HG02884 (cell line): ENCODE measurements at regions not wholly inside any gene's neighbourhood (a gene's known extent, or its start where the extent isn't known, plus 50 kb on each side); places are given as distances from the start of the nearest gene placed in this dataset.

Source experiments
- ATAC-seq: cut with Tn5 transposase; IDR thresholded peaks from one replicate; pipeline ENCODE4 v1.9.1; 2021; ENCODE audit warnings: mild to moderate bottlenecking, moderate library complexity; ENCODE audit not compliant: unreplicated experiment

DNA sequence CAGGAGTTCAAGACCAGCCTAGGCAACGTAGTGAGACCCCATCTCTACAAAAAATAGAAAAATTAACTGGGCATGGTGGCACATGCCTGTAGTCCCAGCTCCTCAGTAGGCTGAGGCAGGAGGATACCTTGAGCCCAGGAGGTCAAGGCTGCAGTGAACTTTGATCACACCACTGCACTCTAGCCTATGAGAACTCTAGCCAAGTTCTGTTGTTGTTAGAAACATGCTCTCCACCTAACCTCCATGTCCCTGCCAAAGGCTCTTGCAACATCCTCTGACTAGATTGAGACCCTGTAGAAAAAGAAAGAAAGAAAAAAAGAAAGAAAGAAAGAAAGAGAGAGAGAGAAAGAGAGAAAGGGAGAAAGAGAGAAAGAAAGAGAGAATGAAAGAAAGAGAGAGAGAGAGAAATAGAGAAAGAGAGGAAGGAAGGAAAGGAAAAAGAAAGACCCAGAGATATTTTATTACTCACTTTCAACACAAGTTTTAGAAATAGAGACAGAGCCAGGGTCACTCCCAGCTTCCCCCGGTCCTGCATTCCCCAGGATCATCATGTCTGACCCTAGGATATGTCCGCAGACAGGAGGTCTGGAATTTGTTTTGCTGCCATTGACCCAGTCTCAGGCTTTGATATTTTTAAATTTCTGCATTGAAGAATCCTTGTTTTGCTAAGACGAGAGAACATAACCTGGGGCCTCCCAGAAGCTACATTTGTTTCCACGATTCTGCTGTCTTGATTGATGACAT is 376.5 kb upstream of the CDH5 start:
- no peak for ATAC-seq

DNA sequence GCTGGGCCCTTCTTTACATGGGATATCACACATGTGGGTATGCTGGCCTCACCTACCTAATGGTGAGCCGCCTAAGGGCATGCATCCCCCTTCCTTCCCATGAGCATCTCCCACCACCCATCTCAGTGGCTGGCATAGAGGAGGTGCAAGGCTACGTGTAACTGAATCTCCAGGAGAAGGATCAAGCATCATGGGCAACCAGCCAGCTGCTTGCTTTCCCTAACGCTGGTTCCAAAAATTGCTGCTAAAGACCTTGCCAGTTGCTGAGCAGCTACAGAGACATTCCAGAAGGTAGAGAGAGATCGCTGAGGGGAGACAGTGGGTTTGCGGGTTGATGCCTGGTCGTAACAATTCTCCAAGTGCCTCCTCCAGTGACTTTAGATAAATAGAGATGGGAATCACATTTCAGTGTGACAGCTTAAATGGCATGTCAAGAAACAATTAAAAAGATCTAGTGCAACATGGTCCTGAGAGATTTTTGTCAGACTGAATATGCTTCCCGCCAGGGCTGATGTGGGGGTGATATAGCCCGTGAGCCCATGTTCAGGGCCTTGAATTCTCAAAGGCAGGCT is 378.4 kb upstream of the CDH5 start:
- ATAC-seq: no peak

DNA sequence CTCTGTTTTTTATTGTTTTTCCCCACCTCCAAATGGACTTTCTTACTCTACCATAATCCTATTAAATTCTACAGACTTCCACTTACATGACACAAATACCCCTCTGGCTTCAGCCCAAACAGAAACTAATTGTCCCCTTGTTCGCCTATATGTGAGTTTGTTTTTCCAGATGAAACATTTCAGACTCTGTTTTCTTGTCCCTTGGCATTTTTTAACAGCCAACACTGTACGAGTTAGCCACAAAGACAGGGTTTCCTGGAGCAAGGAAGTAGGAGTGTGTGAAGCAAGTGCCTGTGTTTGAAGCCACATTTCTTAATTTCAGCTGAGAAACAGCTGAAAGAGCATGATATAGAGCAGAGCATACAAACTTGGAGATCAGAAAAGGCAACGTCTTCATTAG is 382.2 kb upstream of the CDH5 start:
- no peak for ATAC-seq

DNA sequence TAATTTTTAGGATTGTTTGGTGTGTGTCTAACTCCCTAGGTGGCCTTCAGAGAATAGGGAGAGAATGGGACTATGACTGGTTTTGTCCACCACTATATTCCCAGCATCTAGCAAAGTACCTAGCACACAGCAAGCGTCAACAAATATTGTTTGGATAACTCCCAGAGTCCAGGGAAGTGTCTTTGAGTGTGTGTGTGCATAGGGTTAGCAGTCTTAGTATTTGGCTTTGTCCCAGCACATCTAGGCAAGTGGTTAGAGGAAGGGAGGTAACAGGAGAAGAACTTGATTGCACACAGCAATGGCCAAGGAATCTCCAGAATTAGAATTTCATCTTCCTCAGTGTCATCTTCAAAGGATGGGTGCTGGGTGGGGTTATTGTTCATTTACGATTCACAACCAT is 385.4 kb upstream of the CDH5 start:
- no peak for ATAC-seq

DNA sequence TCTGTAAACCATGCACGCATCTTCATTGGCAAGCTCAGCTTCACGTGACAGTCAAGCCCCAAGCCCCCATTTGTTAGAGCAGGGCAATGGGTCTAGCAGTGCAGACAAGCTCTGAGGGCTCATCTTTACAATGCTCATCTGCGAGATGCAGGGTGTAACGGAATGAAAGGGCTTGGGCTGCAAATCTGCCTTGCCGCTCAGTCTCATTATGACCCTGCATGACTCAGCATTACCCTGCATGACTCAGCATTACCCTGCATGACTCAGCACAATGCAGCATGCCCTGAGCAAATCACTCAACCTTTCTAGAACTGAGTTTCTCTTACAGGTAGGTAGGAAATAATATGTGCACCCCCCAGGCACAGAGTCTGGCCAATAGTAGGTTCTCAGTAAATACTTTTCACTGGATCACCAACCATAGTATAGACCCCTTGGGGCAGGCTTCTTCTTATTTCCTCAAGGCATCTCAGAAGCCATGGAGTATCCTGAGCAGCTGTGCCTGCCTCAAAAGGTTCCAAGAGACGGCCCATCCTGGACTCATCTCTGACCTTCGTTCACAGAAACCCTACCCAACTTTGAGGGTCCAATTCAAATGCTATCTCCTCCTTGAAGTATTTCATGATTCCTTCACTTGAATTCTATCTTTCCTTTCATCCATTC is 391.3 kb upstream of the CDH5 start:
- no peak for ATAC-seq

DNA sequence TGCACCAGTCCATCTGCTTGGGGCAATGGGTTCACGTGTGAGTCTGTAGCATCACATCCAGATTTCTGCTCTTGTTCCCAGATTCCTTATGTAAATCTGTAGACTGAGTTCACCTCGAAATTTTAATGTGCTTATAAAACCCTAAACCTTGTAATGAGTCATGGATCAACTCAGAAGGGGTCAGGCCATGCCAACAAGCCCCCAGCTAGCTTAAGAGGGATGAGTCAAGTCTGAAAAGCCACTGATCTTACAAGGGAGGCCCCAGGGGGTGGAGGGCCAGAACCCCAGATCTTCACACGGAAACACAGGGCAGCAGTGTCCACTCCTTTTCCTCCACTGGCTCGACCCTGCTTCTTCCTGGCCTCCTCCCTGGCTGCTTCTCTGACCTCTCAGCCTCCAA is 399.1 kb upstream of the CDH5 start:
- ATAC-seq: no peak

DNA sequence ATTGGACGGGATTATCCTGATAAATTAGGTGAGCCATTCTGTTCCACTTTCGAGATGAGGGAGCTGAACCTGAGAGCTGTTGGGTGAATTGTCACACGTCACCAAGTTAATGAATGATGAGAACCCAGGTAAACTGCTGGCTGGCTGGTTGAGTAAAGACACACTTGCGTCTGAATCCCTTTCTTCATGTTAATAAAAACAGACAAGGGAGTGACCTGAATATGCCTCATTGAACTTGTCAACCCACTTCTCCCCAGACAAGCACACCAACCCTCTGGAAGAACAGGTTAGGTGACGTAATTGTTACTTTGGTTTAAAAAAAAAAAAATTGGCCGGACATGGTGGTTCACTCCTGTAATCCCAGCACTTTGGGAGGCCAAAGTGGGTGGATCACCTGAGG is 400.9 kb upstream of the CDH5 start:
- ATAC-seq: no peak

DNA sequence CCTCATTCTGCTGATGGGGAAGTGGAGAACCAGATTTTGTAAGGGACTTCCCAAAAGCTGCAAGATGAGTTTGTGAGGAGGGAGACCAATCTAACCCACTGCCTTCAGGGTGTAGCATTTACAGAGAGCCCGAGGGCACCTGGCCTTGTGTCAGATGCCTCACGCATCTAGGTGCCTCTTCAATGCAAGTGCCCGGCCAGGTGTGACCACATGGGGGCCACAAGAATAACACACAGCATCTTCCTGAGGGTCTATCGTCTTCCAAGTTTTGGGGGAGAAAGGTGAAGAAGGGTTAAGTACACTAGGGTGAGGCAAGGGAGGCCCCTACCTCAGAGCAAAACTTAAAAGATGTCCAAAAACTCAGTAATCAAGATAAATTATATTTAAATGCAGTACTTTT is 401.7 kb upstream of the CDH5 start:
- no peak for ATAC-seq

DNA sequence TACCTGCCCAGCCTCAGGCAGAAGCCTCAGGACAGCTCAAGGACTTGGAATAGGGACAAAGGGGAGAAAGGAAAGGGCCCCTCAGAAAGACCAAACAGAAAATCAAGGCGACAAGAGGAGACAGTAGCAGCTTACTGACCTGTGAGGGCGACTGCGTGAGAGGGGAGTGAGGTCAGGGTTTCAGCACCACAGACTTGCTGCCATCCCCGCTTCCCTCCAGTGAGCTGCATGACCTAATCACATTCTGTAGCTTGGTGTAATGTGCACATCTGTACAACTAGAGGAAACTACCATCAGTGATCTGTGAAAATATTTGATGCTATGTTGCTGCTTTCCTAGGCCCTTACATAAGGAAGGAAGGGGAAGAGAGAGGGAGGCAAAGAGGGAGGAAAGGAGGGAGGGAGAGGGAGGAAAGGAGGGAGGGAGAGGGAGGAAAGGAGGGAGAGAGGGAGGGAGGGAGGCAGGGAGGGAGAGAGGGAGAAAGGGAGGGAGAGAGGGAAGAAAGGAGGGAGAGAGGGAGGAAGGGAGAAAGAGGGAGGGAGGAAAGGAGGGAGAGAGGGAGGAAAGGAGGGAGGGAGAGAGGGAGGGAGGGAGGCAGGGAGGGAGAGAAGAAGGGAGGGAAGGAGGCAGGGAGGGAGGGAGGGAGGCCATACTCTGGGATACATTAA is 404.9 kb upstream of the CDH5 start:
- no peak for ATAC-seq

DNA sequence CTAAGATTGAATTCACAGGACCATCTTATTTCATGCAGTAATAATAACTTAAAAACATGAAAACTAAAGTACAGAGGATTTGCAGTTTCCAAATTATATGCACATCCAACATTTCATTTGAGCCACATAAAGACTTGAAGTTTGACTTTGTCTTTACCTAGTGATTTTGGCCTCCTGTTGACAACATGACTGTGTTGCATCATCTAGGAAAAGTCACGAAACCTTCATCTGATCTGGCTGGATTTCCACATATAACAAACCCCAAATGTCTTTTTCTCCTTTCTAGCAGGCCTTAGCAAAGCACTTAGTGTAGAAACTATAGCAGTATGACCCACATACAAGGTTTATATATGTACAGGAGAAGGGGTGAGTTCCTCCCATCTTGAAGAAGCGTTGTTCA is 406.5 kb upstream of the CDH5 start:
- ATAC-seq: no peak

DNA sequence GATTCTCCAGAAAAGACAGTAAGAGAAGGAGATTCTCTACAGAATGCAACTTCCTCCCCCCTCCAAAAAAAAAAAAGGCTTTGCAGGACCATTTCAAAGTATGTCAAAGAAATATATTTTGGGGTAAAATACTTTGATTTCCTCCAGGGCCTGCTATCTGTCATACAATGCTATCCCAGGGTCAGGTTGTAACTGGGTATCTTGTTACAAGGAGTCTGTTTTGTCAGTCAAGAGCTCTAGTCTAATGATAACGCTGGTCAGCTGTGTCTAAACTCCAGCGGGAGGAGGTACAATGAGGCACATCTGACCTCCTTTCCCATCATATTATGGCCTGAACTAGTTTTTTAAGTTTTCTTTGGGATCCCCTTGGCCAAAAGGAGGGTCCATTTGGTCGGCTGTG is 408.4 kb upstream of the CDH5 start:
- ATAC-seq: no peak

DNA sequence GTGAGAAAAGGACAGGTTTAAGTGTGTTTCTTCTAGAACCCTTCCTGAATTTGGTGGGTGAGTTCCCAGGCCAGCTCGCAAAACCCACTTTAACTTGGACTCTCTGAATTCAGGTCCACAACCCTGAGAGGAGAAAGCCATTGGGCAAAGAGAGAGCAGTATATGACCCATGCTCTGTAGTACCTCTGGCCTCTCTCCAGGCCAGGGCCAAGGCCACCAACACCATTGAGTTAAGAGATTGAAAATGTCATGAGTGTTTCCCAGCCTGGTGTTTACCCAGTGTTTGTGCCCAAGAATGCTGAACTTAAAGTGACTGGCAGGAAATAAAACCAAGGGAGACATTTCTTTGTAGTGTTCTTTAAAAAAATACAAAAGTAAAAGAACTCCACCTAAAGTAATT is 410.4 kb upstream of the CDH5 start:
- ATAC-seq: no peak

DNA sequence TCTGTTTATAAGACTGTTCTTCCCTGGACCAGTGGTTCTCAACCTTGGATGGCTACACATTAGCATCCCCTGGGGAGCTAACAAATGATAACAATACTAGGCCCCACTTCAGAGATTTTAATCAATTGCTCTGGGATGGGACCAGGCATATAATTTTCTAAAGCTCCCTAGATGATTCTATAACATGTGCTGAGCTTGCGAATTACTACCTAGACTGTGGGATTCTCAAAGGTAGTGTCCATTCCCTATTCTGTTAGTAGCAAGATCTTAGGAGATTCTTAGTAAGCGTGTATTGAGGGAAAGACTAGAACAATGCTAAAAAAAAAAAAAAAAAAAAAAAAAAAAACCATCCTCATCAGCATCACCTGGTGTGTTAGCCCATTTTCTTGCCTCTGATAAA is 412.0 kb upstream of the CDH5 start:
- ATAC-seq: no peak

DNA sequence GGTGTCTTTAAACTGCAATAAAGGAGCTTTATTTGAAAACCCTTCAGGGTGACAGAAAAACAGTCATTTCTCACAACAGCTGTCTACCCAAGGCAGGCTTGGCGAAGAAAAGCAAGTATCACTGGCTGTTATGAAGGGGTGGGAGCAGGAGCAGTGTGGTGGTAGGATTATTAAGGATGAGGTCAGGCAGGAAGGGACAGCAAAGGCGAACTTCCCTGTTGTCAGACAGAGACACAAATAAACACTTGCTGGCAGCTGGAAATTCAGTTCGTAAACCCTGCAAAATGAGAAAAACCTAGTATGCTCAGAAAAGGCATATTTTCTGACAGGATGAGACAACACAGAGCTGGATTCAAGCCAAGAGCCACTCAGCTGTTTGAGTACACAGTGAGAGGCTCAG is 416.3 kb upstream of the CDH5 start:
- ATAC-seq: no peak

DNA sequence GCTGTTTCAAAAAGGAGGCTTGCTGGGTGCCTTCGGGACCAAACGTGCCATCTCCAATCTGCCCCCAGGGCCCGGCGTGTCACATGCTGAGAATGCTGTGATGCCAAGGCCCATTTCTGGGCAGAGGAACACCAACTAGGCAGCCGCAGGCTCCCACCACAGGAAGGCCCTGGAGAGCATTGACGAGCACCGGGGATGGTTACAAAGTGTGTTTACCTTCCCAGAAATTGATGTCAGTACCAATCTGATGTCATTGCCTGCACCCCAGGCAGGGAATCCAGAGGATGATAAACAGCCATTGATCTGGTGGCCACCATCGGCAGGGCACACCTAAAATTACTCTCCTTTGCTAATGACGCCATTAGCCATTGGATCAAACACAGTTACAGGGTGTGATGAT is 418.1 kb upstream of the CDH5 start:
- ATAC-seq: no peak

DNA sequence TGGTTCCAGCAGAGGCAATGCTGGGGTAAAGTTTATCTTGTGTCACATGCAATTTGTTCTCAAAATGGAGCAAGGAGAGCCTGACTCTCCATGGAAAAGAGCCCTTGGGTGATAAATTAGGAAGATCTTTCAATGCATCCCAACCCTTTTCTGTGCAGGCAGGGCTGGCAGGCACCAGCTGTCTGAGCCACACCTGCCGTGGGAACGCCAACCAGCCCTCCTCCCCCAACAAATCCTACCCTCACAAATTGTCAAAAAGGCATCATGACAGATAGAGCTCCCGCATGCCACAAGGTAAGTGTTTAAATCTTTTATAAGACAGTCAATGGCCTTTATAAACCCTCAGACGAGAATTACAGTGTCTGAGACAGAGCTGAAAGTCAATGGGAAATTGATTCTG is 418.5 kb upstream of the CDH5 start:
- ATAC-seq: no peak

DNA sequence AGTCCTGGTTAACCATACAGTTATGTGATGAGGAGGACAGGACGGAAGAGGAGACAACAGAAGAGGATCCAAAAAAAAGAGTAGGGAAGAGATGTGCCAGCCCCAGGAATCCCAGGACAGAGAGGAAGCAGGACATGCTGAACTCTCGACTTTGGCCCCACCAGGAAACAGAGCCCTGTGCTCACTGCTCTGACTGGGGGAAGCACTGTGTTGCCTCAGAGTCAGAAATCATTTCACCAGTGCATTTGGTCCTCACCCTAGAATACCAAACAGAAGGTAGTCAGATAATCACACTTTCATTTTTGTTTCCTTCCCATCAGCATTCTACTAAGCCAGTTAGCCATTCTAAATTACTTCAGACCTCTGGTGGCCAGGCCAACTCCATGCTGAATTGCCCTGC is 421.0 kb upstream of the CDH5 start:
- no peak for ATAC-seq

DNA sequence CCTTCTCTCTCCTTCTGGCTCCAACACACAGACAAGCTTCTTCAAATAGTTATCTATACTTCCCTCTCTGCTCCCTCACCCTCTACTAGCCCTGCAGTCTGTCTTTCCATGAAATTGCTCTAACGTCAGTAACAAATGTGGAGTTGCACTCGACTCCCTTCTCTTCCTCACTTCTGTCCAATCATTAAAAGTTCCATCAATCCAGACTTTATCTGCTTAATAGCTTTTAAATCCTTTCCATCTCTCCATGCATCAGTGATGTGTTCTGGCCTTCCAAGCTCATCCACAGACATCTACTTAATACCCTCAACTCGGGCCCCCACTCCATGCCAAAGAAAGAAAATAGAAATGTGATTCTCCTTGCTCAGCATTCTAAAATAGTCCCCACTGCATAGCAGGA is 422.1 kb upstream of the CDH5 start:
- no peak for ATAC-seq

DNA sequence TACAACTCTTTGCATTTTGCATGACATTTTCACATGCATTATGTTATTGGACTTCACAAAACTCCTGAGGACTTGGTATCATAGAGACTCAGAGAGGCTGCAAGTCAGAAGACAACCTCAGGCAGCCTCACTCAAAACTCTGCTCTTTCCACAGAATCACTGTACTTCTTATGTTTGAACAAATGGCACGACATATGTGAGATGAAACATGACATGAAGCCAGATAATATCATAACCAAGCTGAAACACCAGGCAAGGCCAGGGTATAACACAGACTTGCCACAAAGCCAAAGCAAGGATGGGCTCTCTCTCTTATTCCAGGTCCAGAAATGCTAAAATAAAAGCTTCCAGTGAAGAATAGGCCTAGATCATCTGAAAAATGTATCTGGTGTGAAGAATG is 425.8 kb upstream of the CDH5 start:
- no peak for ATAC-seq

DNA sequence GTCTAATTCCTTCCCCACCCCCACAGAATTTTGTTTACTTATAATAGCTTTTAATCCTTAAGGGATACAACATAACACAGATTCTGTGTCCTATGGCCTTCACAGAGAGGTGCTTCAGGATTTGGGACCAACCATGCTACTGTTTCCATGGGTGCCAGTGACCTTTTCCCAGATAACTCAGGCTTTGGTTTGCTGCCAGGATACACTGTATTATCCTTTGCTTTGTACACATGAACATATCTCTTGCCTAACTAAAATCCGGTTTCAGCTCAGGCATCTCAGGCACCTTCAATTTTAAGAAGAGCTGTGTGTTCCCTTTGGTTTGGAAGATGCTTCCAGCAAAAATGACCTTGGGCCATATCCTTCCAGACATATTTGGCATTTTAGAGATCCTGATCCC is 428.4 kb upstream of the CDH5 start:
- no peak for ATAC-seq

DNA sequence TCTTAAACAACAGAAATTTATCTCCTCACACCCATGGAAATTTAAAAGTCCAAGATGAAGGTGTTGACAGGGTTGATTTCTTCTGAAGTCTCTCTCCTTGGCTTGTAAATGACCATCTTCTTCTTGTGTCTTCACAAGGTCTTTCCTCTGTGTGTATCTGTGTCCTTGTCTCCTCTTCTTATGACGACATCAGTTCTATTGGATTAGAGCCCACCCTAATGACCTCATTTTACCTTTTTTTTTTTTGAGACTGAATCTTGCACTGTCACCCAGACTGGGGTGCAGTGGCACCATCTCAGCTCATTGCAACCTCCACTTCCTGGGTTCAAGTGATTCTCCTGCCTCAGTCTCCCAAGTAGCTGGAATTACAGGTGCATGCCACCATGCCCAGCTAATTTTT is 429.0 kb upstream of the CDH5 start:
- no peak for ATAC-seq

DNA sequence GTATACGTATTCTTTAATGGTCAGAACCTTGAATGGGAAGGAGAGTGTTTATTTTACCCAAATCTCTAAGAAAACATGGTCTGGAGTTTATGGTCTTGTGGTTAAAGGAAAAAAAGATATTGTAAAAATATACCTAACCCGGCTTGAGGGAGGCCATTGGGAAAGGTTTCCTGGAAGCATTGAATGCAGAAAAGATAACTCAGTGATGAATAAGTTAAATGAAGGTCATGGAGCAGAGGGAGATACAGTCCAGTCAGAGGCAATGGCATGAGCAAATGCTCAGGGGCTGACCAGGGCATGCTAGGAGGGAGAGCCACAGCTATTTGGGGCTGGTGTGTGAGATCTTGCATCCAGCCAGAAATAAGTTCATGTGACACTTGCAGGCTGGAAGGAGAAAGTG is 430.4 kb upstream of the CDH5 start:
- ATAC-seq: no peak
